C4-2B (cell line): ENCODE measurements at regions not wholly inside any gene's neighbourhood (a gene's known extent, or its start where the extent isn't known, plus 50 kb on each side); places are given as distances from the start of the nearest gene placed in this dataset.

Source experiments
- ZFX ChIP-seq: fragments of 450-650 bp; IDR thresholded peaks from 2 replicates; pipeline ENCODE4 v1.6.1; 2017
- TF ChIP-seq, protein P1 (sequence below): fragments of 450-650 bp; conservative IDR thresholded peaks from 2 replicates; pipeline ENCODE4 v1.5.1; 2017; ENCODE audit warnings: mild to moderate bottlenecking

DNA sequence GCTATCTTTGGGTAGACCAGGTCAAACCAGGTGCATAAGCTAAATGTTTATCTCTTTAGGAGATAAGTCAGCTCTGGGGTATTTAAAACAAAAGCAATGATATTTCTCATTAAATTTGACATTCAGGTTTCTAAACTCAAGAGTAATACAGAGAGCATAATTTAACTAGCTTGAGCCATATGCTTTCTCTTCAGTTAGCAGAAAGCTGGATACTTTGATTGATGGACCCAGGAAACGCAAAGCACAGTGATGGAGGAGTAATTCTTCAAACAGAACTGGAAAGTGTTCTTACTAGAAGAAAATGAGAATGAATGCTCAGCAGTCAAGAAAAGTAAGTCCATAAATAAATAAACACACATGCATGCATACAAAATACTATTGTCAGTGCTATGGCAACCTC, 885.7 kb upstream of the RAG2 start:
- TF ChIP-seq, protein P1, sequence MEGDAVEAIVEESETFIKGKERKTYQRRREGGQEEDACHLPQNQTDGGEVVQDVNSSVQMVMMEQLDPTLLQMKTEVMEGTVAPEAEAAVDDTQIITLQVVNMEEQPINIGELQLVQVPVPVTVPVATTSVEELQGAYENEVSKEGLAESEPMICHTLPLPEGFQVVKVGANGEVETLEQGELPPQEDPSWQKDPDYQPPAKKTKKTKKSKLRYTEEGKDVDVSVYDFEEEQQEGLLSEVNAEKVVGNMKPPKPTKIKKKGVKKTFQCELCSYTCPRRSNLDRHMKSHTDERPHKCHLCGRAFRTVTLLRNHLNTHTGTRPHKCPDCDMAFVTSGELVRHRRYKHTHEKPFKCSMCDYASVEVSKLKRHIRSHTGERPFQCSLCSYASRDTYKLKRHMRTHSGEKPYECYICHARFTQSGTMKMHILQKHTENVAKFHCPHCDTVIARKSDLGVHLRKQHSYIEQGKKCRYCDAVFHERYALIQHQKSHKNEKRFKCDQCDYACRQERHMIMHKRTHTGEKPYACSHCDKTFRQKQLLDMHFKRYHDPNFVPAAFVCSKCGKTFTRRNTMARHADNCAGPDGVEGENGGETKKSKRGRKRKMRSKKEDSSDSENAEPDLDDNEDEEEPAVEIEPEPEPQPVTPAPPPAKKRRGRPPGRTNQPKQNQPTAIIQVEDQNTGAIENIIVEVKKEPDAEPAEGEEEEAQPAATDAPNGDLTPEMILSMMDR = no peak
- no peak for TF ChIP-seq ZFX
